H4 (cell line): ENCODE measurements at regions not wholly inside any gene's neighbourhood (a gene's known extent, or its start where the extent isn't known, plus 50 kb on each side); places are given as distances from the start of the nearest gene placed in this dataset.
"Not testable (repeated sequence)": the region's sequence is repeated elsewhere in the genome, so short reads cannot be mapped to it uniquely, and the experiment has no call there.

Experiments
- DNase-seq: peaks from one replicate; pipeline ENCODE4 v3.0.0-alpha.2; 2015; ENCODE audit warnings: low spot score

DNA sequence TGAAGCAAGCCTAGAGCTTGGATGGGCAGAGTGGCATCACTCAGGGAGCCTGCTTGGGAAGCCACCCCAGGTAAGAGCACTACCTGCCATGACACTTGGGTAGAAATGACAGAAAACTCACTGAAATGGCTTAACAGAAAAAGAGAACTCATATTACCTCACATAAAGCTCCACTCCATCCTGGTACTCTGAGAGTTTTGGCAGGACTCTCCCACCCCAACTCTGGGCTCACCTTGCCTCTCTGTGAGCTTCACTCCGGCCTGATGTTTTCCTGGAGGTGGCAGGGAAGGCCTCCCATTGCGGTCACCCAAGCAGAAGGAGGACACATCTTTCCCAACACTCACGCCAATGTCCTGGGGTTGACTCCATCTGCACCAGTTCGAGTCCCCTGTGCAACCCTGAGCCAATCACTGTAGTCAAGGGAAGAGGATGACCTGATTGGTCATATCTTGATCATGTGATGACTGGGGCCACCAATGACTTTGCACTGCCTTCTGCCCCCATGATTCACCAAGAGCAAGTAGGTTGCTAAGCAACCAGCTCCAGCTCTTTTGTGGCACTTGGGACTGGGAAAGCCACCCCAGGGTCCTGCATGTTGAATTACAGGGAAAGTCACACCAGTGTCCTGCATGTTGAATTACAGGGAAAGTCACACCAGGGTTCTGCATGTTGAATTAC lies 446.1 kb upstream of the SULF2 start:
- DNase-seq: no peak

DNA sequence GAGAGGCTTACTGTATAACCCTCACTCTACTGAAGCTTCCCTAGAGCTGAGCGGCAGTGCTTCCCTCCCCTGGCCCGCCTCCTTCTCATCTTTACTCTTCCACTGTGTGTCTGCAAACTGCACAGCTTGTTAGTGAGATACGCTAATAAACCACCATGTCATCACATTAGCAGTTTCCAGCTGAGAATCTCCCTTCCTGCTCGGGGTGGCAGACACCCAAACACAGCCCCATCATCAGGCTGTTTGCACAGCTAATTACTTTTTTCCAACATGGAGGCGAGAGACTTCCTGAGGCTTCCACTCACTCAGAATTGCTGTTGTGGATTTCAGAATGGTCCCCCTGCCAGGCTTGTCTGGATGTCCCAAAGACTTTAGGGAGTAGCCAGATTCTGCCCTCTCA lies 444.9 kb upstream of the SULF2 start:
- DNase-seq: no peak

DNA sequence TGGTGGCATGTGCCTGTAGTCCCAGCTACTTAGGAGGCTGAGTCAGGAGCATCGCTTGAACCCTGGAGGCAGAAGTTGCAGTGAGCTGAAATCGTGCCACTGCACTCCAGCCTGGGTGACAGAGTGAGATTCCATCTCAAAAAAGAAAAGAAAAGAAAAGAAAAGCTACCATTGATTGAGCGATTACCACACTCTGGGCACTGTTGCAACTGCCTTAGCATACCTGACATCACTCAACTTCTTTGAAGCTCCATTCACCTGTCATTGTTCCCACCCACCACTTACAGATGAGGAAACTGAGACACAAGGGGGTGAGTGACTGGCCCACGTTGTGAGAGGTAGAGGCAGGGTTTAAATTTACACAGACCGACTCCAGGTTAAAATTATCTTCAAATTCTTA lies 442.1 kb upstream of the SULF2 start:
- DNase-seq: no peak

DNA sequence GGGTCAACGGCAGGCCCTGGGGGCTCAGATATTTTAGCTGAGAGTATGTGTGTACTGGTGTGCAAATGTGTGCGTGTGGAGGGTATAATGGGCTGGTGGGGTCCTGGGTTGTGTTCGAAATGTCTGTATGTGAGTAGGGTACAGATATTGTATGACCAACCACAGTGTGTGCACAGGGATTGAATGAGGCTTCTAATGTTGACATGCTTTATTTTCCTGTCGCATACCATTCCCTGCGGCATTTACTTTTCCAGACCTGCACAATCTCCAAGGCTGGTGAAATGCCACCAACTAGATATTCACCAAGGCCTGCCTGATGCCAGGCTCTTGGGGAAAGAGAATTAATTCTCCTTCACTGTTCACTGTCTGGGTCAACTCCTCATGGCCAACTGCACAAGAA lies 441.4 kb upstream of the SULF2 start:
- no peak for DNase-seq

DNA sequence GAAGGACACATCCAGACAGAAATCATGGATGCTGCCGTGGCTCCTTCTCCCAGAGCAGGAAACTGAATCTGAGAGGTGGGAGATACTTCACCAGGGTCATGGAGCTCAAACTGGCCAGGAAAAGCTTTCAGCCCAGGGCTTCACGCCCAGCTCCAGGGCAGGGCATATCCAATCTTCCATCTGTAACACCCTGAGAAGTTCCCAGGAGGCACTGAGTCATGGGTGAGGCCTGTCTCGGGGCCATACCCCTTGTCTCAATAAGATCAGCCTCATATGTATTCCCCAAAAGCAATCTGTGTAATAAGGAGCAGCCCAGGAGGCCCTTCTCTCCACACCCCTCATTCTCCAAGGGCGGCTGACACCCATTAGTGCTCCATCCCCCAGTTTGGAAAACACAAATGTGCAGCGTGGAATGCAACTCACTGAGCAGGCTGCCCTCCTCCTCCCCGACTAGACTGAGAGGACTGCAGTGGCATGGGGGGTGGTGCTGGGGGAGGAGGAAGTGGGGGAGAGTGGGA lies 439.3 kb upstream of the SULF2 start:
- no peak for DNase-seq

DNA sequence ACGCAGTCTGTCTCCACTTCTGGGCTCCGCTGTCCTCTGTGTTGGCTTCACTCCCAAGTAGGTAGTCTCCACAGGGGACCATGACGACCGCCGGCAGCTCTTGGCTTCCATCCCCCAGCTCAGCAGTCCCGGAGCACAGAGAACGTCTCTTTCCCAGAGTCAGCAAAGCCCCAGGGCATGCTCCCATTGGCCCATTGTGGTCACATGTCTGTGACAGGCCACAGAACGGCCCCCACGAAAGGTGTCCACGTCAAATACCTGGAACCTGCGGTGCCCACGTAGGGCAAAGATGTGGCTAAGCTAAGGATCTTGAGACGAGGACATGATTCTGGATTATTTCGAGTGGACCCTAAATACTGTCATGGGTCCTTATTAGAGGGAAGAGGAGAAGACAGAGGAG lies 438.4 kb upstream of the SULF2 start:
- DNase-seq: no peak

DNA sequence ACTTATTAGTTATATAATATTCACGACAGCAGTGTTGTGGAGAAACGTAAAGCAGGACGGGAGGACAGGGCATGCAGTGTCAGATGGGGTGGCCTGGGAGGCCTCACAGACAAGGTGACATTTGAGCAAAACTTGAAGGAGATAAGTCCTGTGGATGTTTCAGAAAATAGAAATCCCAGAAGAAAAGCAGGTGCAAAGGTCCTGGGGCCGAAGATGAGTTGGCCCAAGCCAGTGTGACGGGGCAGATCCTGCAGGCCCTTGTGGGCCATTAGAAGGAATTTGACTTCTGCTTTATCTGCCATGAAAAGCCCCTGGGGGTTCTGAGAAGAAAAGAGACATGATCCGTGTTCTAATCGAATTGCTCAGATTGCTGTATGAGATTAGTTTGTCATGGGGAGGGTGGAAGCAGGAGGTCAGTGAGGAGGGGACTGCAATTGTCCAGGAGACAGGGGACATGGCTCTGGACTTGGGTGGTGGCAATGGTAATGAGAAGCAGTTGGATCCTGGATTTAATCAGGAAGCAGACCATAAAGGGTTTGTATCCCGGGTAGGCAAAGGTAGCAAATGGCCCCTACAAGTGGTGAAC lies 437.4 kb upstream of the SULF2 start:
- no peak for DNase-seq

DNA sequence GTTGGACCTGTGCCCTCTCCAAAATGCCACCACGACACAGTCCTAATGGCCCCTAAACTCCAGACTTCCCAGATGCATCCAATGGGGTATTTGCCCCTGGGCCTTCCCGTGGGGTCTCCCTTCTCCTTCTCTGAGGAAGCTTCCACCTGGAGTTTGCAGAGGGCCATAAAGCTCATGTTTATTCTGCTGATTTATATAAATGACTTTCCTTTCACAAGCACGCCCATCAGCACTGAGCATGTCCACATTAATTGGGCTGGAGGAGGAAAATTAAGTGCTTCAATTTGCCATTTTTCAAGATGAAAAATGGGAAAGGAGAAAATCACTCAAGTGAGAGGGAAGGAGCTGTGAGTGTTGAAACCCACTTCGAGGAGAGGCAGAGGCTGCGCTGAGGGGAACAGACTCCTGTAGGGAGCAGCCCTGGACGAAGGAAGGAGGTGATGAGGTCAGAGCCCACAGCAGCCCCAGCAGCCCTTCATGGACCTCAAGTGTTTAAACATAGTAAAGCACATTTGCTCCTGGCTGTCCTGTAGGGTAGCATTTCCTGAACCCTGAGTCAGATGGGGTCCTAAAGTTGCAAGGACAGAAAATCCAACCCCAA lies 434.9 kb upstream of the SULF2 start:
- DNase-seq: no peak

DNA sequence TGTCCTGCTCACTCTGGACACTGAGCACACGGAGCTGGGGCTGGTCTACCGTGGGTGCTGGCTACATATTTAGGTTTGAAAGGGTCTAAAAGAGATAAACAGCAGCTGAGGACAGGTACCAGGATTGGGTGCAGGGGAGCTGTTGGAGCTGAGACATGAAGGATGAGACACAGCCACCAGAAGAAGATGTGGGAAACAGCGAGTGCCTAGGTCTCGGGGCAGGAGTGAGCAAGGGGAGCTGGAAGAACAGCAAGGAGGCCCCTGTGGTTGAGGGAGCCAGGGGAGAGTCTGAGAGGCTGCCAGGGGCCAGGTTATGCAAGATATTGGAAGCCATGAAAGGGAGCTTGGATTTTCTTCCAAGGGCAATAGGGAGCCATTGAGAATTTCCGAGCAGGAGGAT lies 434.0 kb upstream of the SULF2 start:
- DNase-seq: no peak

DNA sequence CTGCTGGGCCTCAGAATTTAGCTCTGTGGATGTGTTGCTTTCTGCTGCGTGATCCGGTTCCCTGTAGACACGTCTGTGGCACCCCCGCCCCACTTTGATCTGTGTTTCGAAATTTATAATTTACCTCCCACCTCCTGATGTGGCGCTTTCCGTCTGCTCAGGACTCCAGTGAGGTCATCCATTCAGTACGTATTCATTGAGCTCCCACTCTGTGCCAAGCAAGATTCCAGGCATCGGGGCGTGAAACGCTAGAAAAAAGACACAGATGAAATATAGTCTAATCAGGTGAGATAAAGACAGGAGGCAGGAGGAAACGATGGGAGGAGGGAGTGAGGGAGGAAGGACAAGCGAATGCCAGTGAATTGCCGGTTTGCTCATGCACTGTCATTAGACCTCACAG lies 431.9 kb upstream of the SULF2 start:
- DNase-seq: no peak

DNA sequence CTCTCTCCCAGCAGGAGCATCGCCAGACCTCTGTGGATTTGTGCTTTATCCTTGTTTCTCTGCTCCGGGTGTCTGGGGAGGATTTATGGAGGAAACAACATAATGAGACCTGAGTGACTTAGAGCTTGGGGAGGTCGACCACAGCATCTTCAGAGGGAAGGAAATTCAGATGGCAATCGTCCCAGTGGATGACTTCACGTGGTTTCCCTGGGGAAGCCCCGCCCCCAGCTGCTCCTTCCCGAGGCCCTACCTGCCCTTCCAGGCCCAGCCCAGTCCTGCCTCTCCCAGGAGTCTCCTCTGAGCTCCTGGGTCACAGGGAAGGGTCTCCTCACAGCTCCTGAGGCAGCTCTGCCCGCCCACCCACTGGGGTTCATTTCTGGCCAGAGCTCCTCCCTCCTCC lies 430.3 kb upstream of the SULF2 start:
- peak; percentile 43 for DNase-seq

DNA sequence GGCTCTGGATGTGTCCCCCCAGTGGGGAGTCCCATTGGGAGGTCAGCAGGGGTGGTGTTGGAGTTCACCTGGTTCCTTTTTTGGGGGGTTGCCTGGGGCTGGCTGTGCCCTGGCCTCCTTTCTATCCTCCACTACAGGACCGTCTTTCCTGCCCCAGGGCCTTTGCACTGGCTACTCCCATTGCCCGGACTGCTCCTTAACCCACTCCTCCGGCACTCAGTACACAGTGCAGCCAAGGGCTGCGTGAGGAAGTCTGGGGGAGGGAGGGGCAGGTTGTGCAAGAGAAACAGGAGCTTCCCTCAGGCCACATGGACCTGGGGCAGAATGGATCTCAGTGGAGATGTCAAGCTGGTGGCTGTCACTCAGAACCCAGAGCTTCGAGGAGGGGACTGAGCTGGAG lies 429.3 kb upstream of the SULF2 start:
- DNase-seq: no peak

DNA sequence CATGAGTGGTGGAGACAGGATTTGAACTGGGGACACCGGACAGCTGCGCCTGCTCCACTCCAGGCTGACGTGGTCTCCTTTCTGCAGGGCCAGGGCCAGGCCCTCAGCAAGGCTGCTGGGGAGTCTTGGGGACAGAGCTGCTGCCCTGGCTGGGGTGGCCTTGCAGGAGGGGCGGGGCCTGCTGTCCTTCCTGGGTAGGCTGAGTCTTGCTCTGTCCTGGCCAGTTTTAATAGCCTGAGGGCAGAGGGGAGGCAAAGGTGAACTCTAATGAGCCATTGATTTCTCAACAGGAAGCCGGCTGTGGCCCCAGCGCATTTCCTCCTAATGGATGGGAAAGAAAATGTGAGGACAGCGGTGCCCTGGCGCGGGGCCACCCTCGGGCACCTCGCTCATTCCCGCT lies 428.4 kb upstream of the SULF2 start:
- not testable (repeated sequence) for DNase-seq

DNA sequence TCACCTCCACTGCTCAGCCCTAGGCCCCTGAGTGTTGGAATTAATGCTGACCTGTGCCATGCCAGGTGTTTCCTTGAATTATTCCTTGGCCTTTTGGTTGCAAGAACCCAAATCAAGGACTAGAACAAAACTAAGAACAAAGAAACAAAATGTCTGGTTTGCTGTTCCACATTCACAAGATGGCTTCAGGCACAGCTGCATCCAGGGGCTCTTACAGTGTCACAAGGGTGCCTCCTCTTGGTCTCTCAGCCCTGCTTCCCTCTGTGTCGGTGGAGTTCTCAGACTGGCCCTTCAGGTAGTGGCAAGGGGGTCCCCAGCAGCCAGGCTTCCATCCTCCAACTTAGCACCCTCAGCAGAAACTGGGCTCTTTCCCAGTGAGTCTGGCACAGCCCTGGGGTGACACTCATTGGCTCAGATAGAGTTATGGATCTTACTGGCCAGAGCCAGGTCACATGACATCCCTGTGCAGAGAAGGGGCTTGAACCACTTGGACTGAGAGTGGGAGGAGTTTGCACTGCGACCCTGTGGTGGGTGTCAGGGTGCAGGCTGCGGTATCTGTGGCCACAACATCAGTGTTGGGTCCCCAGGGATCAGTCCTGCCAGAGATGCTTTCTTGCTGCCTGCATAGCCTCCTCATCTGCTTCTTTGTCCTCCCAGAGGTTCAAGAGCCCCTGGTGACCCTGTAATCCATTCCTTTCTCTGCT lies 427.7 kb upstream of the SULF2 start:
- DNase-seq: no peak

DNA sequence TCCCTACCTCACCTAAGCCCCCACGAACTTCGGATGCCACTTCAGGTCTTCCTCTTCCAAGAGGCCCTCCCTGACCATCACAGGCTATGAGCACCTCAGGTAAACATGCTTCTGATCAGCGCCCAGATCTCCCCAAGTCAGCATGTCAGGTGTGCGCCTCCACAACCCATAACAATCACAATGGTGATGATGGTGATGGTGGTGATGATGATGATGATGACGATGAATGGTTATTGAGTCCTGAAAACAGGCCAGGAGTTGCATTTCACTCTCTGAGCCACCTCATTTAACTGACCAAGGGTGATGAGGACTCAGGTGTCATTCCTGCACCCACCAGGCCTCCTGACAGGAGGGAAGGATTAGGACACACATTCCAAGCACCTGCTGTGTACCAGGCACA lies 426.6 kb upstream of the SULF2 start:
- DNase-seq: no peak

DNA sequence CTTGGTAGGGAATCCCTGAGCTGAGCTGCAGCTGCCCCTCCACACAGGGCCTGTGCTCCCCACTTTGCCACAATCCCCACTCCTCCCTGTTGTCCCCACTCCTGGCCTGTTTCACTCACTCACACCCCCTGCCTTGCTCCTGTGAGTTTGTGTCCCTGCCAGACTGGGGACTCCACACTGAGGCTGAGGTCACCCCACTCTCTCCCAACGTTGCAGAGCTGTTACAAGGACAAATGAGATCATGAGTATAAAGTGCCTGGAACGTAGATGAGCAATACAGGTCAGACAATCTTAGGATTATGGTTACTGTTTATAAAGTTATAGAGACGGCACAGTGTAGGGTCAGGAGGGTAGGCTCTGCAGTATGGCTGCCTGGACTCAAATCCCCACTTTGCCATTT lies 426.0 kb upstream of the SULF2 start:
- no peak for DNase-seq

DNA sequence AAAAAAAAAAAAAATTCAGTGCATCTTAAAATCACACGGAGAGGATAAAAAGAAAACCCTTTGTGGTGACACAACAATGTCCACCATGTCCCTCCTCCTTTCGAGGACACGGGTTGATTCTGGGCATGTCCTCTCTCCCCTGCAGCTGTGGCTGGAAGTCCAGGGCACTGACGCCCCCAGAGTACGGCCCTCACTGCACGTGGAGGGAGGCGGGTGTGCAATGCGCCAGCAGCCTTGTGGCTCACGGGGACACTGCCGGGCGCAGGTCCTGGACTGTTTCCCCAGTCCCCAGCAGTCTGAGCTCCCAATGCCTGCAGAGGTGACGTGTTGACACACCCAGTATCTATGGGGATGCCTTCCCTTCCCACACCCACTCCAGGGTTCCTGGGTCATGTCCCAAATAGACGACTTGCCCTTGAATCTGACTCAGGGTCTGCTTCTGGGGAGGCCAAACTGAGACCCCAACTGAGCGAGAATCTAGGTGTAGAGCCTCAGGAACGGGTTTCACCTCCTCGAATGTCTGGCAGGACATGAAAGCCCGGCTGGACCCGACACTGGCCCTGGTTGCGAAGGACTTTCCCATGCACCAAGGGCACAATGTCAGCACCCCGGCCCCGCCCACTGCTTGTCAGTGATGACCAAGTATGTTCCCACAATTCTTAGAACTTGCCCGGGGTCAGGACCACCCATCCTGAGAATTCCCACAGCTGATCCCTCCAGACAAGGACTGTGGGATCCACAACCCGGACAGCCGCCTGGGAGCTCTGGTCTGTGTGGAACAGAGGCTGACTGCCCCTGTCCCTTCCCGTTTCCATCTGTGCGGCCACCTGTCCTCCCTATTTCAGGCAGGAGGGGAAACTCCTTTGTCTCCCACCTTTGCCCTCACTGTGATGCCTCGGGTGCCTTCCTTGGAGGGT lies 425.1 kb upstream of the SULF2 start:
- DNase-seq: no peak

DNA sequence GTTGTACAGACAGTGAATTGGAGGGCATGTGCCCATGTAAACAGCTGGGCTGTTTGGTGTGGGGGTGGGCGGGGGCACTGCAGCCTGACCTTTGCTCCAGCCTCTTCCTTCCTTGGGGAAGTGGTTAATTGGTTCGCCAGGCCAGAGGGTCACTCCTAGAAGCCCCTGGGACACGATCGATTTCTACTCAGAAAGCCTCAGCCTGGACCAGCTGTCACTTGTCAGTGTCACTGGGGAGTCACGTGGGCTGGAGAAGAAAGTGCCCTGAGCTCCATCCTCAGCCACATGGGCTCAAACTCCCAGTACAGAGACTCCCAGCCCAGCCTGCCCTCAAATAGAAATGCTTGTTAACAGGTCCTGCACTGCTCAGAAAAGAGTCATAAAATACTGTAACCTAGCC lies 423.8 kb upstream of the SULF2 start:
- no peak for DNase-seq

DNA sequence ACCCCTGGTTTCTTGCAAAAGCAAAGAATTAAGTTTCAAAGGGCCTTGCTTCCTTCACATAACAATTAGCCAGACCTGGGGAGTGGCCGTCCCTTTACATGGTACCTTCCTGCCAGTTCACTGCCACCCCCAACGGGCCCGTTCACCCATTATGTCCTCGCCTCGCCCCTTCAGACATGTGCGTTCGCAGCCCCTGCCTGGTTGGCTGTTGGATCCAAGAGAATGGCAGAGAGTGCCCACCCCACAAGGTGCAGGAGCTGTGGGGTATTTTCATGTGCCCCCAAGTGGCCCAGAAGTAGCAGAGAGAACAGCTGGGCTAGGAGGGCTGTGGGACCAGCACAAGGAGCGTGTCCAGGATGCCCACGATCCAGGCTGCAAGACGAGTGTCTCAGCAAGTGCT lies 422.9 kb upstream of the SULF2 start:
- no peak for DNase-seq

DNA sequence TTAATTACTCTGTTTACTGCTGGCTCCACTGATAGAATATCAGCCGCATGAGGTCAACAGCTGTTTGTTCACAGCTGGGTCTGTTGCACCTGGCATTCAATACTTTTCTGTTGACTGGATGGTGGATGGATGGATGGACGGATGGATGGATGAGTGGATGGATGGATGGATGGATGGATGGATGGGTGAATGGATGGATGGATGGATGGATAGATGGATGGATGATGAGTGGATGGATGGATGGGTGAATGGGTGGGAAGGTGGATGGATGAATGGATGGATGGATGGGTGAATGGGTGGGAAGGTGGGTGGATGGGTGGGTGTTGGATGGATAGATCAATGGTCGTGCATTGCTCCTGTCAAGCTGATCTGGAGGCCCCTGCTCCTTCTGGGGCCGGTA lies 422.2 kb upstream of the SULF2 start:
- no peak for DNase-seq

DNA sequence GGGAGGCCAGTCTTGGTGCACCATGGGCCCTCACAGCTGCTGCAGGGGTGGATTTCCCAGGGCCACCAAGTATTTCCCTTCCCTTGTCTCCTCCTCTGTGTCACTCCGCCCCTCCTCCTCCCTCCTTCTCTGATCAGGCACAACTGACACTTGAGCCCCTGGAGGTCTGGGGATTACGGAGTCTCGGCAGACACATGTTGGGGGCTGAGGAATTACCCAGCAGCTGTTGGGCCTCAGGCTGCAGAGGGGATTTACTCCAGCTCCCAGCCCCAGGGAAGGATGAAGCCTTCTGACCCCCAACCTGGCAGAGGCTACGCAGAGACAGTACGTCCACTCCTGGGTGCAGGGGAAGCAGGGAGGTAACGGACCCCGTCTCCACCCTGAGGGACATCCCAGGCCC lies 420.5 kb upstream of the SULF2 start:
- no peak for DNase-seq

DNA sequence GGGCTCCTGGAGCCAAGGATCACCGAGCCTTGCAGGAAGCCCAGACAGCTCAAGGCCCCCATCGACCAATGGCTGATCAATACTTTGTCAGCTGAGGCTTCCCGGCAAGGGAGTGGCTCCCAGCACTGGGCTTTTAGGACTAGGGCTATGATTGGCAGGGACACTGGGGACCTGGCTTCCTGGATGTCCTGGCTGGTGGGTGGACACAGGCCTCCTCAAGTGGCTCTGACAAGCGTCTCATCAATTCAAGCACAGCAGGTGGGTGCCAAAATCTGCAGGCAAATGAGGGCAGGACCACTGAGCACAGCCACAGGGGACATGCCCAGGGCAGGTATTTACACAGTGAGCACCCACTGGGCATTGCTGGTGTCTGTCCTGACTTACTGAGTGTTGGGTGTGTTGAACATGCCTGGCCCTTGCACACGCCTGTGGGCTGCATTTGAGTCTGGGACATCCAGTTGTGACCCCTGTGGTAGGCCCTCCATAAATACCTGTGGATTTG lies 420.1 kb upstream of the SULF2 start:
- no peak for DNase-seq
